Ascending aorta (tissue), 2 donors: ENCODE measurements at regions not wholly inside any gene's neighbourhood (a gene's known extent, or its start where the extent isn't known, plus 50 kb on each side); places are given as distances from the start of the nearest gene placed in this dataset.

Source experiments
- DNase-seq, 2 donors: peaks; one replicate each; pipeline ENCODE4 v3.0.0-alpha.2; 2019; ENCODE audit warnings: low spot score in 2 of 2
- H3K27ac ChIP-seq, 2 donors: fragments of 200-600 bp; sonication (generic); one replicate each; pipeline ENCODE4 v1.5.1; 2016 to 2017; ENCODE audit warnings: mild to moderate bottlenecking in 1 of 2
- H3K27me3 ChIP-seq: fragments of 200-600 bp; sonication (generic); one replicate; pipeline ENCODE4 v1.5.1; 2017
- H3K36me3 ChIP-seq, 2 donors: fragments of 200-600 bp; sonication (generic); one replicate each; pipeline ENCODE4 v1.5.1; 2016
- H3K4me1 ChIP-seq, 2 donors: fragments of 200-600 bp; sonication (generic); one replicate each; pipeline ENCODE4 v1.5.1; 2016 to 2017; ENCODE audit warnings: mild to moderate bottlenecking in 1 of 2
- H3K4me3 ChIP-seq, 2 donors: fragments of 200-600 bp; sonication (generic); one replicate each; pipeline ENCODE4 v1.5.1; 2016 to 2017; ENCODE audit warnings: mild to moderate bottlenecking in 1 of 2
- H3K9me3 ChIP-seq, 2 donors: fragments of 200-600 bp; sonication (generic); one replicate each; pipeline ENCODE4 v1.5.1; 2016
- CTCF ChIP-seq, 3 experiments: fragments of 200-600 bp in 2 of 3; fragments of 450-650 bp in 1 of 3; sonication (generic) in 2 of 3; IDR thresholded peaks; one replicate each; pipeline ENCODE4 v1.5.1; 2016 to 2019; ENCODE audit warnings: antibody characterized with exemption in 3 of 3, mild to moderate bottlenecking in 1 of 3, moderate library complexity in 1 of 3
- intact Hi-C: fragments of 100-400 bp; cut with DNase I; formaldehyde crosslinking; loops from one replicate; pipeline ENCODE4 v1.15.1; 2023

- Histone ChIP-seq H3K27me3 (no peaks in the 10 kb centered on the region), H3K4me1 (no peaks in the 10 kb centered on the region), H3K36me3 (no peaks in the 10 kb centered on the region), H3K9me3 (no peaks in the 10 kb centered on the region), H3K4me3 (no peak overlapping the region), H3K27ac (no peak overlapping the region)
- no peak for DNase-seq
- TF ChIP-seq CTCF (IDR thresholded peaks at IDR 0.05) = no peak
- intact Hi-C loops = no loop called here
Measured at GRCh38 chr5:2502970-2503594, 248.4 kb downstream of the IRX2 start.

GRCh38 chr5:2499917-2500316, 251.6 kb downstream of the IRX2 start:
- no peak overlapping the region for H3K27ac ChIP-seq
- H3K27me3 ChIP-seq = no peaks in the 10 kb centered on the region
- no peak overlapping the region for H3K4me3 ChIP-seq
- DNase-seq = no peak
- no peaks in the 10 kb centered on the region for H3K36me3 ChIP-seq
- no peak for TF ChIP-seq CTCF (IDR thresholded peaks at IDR 0.05)
- H3K4me1 ChIP-seq = no peaks in the 10 kb centered on the region
- H3K9me3 ChIP-seq = no peaks in the 10 kb centered on the region
- intact Hi-C loops = no loop called here

GRCh38 chr5:2496891-2497290, 254.6 kb downstream of the IRX2 start:
- DNase-seq = no peak
- Histone ChIP-seq H3K4me1 (no peaks in the 10 kb centered on the region), H3K27me3 (no peaks in the 10 kb centered on the region), H3K4me3 (no peak overlapping the region), H3K9me3 (no peaks in the 10 kb centered on the region), H3K27ac (no peak overlapping the region), H3K36me3 (no peaks in the 10 kb centered on the region)
- intact Hi-C loops = no loop called here
- TF ChIP-seq CTCF (IDR thresholded peaks at IDR 0.05) = no peak

- DNase-seq = no peak
- no peaks in the 10 kb centered on the region for H3K36me3 ChIP-seq
- no peak overlapping the region for H3K4me3 ChIP-seq
- H3K4me1 ChIP-seq = no peaks in the 10 kb centered on the region
- H3K27me3 ChIP-seq = no peaks in the 10 kb centered on the region
- H3K27ac ChIP-seq = no peak overlapping the region
- intact Hi-C loops = no loop called here
- H3K9me3 ChIP-seq = no peaks in the 10 kb centered on the region
- no peak for TF ChIP-seq CTCF (IDR thresholded peaks at IDR 0.05)
Measured at GRCh38 chr5:2496126-2496525, 255.4 kb downstream of the IRX2 start.

GRCh38 chr5:2493356-2493755, 258.1 kb downstream of the IRX2 start:
- H3K36me3 ChIP-seq = no peaks in the 10 kb centered on the region
- no peak overlapping the region for H3K4me3 ChIP-seq
- H3K27me3 ChIP-seq = no peaks in the 10 kb centered on the region
- no peak for TF ChIP-seq CTCF (IDR thresholded peaks at IDR 0.05)
- H3K27ac ChIP-seq = no peak overlapping the region
- no peak for DNase-seq
- intact Hi-C loops = no loop called here
- H3K4me1 ChIP-seq = no peaks in the 10 kb centered on the region
- no peaks in the 10 kb centered on the region for H3K9me3 ChIP-seq

GRCh38 chr5:2492476-2492875, 259.0 kb downstream of the IRX2 start:
- Histone ChIP-seq H3K27me3 (no peaks in the 10 kb centered on the region), H3K4me1 (no peaks in the 10 kb centered on the region), H3K36me3 (no peaks in the 10 kb centered on the region), H3K4me3 (no peak overlapping the region), H3K27ac (no peak overlapping the region), H3K9me3 (no peaks in the 10 kb centered on the region)
- no peak for DNase-seq
- intact Hi-C loops = no loop called here
- TF ChIP-seq CTCF (IDR thresholded peaks at IDR 0.05) = no peak
